ENCODE measurements at regions not wholly inside any gene's neighbourhood (a gene's known extent, or its start where the extent isn't known, plus 50 kb on each side); places are given as distances from the start of the nearest gene placed in this dataset.

GRCh38 chr13:58461217-58461616 lies 829.7 kb downstream of the PCDH17 start:
- no peak for DNase-seq (ENCODE audit: low read depth)
- H3K27me3 Mint-ChIP-seq (ENCODE audit: low read depth, unreplicated experiment) = no peaks in the 10 kb centered on the region
- TF ChIP-seq, protein P1, sequence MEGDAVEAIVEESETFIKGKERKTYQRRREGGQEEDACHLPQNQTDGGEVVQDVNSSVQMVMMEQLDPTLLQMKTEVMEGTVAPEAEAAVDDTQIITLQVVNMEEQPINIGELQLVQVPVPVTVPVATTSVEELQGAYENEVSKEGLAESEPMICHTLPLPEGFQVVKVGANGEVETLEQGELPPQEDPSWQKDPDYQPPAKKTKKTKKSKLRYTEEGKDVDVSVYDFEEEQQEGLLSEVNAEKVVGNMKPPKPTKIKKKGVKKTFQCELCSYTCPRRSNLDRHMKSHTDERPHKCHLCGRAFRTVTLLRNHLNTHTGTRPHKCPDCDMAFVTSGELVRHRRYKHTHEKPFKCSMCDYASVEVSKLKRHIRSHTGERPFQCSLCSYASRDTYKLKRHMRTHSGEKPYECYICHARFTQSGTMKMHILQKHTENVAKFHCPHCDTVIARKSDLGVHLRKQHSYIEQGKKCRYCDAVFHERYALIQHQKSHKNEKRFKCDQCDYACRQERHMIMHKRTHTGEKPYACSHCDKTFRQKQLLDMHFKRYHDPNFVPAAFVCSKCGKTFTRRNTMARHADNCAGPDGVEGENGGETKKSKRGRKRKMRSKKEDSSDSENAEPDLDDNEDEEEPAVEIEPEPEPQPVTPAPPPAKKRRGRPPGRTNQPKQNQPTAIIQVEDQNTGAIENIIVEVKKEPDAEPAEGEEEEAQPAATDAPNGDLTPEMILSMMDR (IDR thresholded peaks at IDR 0.05; ENCODE audit: insufficient read depth, low read depth, low read length) = no peak
- TF ChIP-seq EZH2 (IDR thresholded peaks at IDR 0.05; ENCODE audit: insufficient read depth, low read length) = no peak
- no peaks in the 10 kb centered on the region for H3K4me1 Mint-ChIP-seq (ENCODE audit: low read depth, unreplicated experiment)
- H3K27ac Mint-ChIP-seq (ENCODE audit: unreplicated experiment) = no peak overlapping the region
- Histone ChIP-seq H3K4me2 (ENCODE audit: low read length) (no peak overlapping the region), H3K27ac (ENCODE audit: low read depth, low read length) (no peak overlapping the region), H3K27me3 (ENCODE audit: insufficient read depth, low read length) (no peaks in the 10 kb centered on the region), H3K9me3 (ENCODE audit: insufficient read depth, low read depth, low read length) (no peaks in the 10 kb centered on the region), H3K4me3 (ENCODE audit: insufficient read depth, low read depth, low read length) (no peak overlapping the region), H3K79me2 (ENCODE audit: insufficient read depth, low read length) (no peaks in the 10 kb centered on the region), H3K4me1 (ENCODE audit: insufficient read depth, low read length) (no peaks in the 10 kb centered on the region), H3K36me3 (ENCODE audit: insufficient read depth, low read length) (no peaks in the 10 kb centered on the region), H4K20me1 (ENCODE audit: insufficient read depth, low read length) (no peaks in the 10 kb centered on the region), H2AFZ (ENCODE audit: low read depth, low read length) (no peak overlapping the region), H3K9ac (ENCODE audit: low read length) (no peak overlapping the region)
- no peaks in the 10 kb centered on the region for H3K9me3 Mint-ChIP-seq (ENCODE audit: unreplicated experiment)
- H3K36me3 Mint-ChIP-seq (ENCODE audit: low read depth, unreplicated experiment) = no peaks in the 10 kb centered on the region
- no peak for FAIRE-seq
- no peak overlapping the region for H3K4me3 Mint-ChIP-seq (ENCODE audit: unreplicated experiment)

- no peaks in the 10 kb centered on the region for H4K20me1 ChIP-seq (ENCODE audit: insufficient read depth, low read length)
- no peaks in the 10 kb centered on the region for H3K27me3 Mint-ChIP-seq (ENCODE audit: low read depth, unreplicated experiment)
- no peak for DNase-seq (ENCODE audit: low read depth)
- no peaks in the 10 kb centered on the region for H3K4me1 Mint-ChIP-seq (ENCODE audit: low read depth, unreplicated experiment)
- H3K4me3 Mint-ChIP-seq (ENCODE audit: unreplicated experiment) = no peak overlapping the region
- no peak overlapping the region for H3K27ac ChIP-seq (ENCODE audit: low read depth, low read length)
- no peaks in the 10 kb centered on the region for H3K4me1 ChIP-seq (ENCODE audit: insufficient read depth, low read length)
- H3K27ac Mint-ChIP-seq (ENCODE audit: unreplicated experiment) = no peak overlapping the region
- no peak overlapping the region for H3K4me2 ChIP-seq (ENCODE audit: low read length)
- H3K9ac ChIP-seq (ENCODE audit: low read length) = no peak overlapping the region
- no peak overlapping the region for H3K4me3 ChIP-seq (ENCODE audit: insufficient read depth, low read depth, low read length)
- no peaks in the 10 kb centered on the region for H3K79me2 ChIP-seq (ENCODE audit: insufficient read depth, low read length)
- FAIRE-seq = no peak
- no peaks in the 10 kb centered on the region for H3K36me3 ChIP-seq (ENCODE audit: insufficient read depth, low read length)
- H3K9me3 Mint-ChIP-seq (ENCODE audit: unreplicated experiment) = no peaks in the 10 kb centered on the region
- no peaks in the 10 kb centered on the region for H3K27me3 ChIP-seq (ENCODE audit: insufficient read depth, low read length)
- H3K36me3 Mint-ChIP-seq (ENCODE audit: low read depth, unreplicated experiment) = no peaks in the 10 kb centered on the region
- H2AFZ ChIP-seq (ENCODE audit: low read depth, low read length) = no peak overlapping the region
- H3K9me3 ChIP-seq (ENCODE audit: insufficient read depth, low read depth, low read length) = no peaks in the 10 kb centered on the region
- TF ChIP-seq, protein P1 (IDR thresholded peaks at IDR 0.05; ENCODE audit: insufficient read depth, low read depth, low read length) = no peak
- no peak for TF ChIP-seq EZH2 (IDR thresholded peaks at IDR 0.05; ENCODE audit: insufficient read depth, low read length)
These were observed 832.3 kb downstream of the PCDH17 start for GRCh38 chr13:58463841-58464240.

- DNase-seq (ENCODE audit: low read depth) = no peak
- TF ChIP-seq, protein P1 (IDR thresholded peaks at IDR 0.05; ENCODE audit: insufficient read depth, low read depth, low read length) = no peak
- TF ChIP-seq EZH2 (IDR thresholded peaks at IDR 0.05; ENCODE audit: insufficient read depth, low read length) = no peak
- no peaks in the 10 kb centered on the region for H3K27me3 ChIP-seq (ENCODE audit: insufficient read depth, low read length)
- no peak overlapping the region for H3K9ac ChIP-seq (ENCODE audit: low read length)
- H4K20me1 ChIP-seq (ENCODE audit: insufficient read depth, low read length) = no peaks in the 10 kb centered on the region
- Mint-ChIP-seq H3K4me1 (ENCODE audit: low read depth, unreplicated experiment) (no peaks in the 10 kb centered on the region), H3K36me3 (ENCODE audit: low read depth, unreplicated experiment) (no peaks in the 10 kb centered on the region), H3K27ac (ENCODE audit: unreplicated experiment) (no peak overlapping the region), H3K27me3 (ENCODE audit: low read depth, unreplicated experiment) (no peaks in the 10 kb centered on the region), H3K4me3 (ENCODE audit: unreplicated experiment) (no peak overlapping the region), H3K9me3 (ENCODE audit: unreplicated experiment) (no peaks in the 10 kb centered on the region)
- H3K36me3 ChIP-seq (ENCODE audit: insufficient read depth, low read length) = no peaks in the 10 kb centered on the region
- no peaks in the 10 kb centered on the region for H3K79me2 ChIP-seq (ENCODE audit: insufficient read depth, low read length)
- H3K4me3 ChIP-seq (ENCODE audit: insufficient read depth, low read depth, low read length) = no peak overlapping the region
- no peak overlapping the region for H3K4me2 ChIP-seq (ENCODE audit: low read length)
- no peaks in the 10 kb centered on the region for H3K9me3 ChIP-seq (ENCODE audit: insufficient read depth, low read depth, low read length)
- H3K27ac ChIP-seq (ENCODE audit: low read depth, low read length) = no peak overlapping the region
- H3K4me1 ChIP-seq (ENCODE audit: insufficient read depth, low read length) = no peaks in the 10 kb centered on the region
- no peak for FAIRE-seq
- H2AFZ ChIP-seq (ENCODE audit: low read depth, low read length) = no peak overlapping the region
These were observed 835.6 kb downstream of the PCDH17 start for GRCh38 chr13:58467176-58467575.
